ENCODE measurements at regions not wholly inside any gene's neighbourhood (a gene's known extent, or its start where the extent isn't known, plus 50 kb on each side); places are given as distances from the start of the nearest gene placed in this dataset.

DNA sequence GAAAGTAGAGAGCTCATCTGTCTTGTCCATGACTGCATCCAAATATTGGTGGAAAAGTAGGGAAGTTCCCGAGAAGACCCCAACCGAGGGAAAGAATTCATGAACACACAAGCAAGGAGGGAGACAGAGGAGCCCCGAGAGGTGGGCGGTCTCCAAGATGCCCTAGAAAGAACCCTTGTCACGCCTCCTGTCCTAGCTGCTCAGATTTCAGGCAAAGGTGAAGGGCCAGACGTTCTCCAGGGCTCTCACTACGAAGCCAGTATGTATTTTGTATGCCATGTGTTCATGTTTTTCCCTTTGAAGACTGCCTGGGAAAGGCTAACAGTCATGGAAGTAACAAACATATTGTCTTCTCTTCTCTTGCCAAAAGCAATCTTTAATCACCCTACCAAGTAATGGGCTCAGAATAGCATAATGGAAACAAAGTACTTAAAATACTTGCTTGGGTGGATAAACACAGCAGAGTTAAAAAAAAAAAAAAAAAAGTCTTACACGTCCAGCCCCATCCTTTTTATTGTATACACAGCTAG, 99.2 kb upstream of the TBX3 start:
- no peak for TF ChIP-seq ZNF8 (CRISPR knock-in tag; IDR thresholded peaks at IDR 0.05)
- no peak for TF ChIP-seq ZNF565 (CRISPR knock-in tag; conservative IDR thresholded peaks at IDR 0.05; ENCODE audit: low read depth)
- TF ChIP-seq, protein P1, sequence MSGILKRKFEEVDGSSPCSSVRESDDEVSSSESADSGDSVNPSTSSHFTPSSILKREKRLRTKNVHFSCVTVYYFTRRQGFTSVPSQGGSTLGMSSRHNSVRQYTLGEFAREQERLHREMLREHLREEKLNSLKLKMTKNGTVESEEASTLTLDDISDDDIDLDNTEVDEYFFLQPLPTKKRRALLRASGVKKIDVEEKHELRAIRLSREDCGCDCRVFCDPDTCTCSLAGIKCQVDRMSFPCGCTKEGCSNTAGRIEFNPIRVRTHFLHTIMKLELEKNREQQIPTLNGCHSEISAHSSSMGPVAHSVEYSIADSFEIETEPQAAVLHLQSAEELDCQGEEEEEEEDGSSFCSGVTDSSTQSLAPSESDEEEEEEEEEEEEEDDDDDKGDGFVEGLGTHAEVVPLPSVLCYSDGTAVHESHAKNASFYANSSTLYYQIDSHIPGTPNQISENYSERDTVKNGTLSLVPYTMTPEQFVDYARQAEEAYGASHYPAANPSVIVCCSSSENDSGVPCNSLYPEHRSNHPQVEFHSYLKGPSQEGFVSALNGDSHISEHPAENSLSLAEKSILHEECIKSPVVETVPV (CRISPR knock-in tag; IDR thresholded peaks at IDR 0.05), result no peak
- no peak for TF ChIP-seq RARB (CRISPR knock-in tag; IDR thresholded peaks at IDR 0.05)
- TF ChIP-seq ZNF70 (CRISPR knock-in tag; IDR thresholded peaks at IDR 0.05), result no peak
- TF ChIP-seq ZFP30 (CRISPR knock-in tag; IDR thresholded peaks at IDR 0.05), result no peak
- ATAC-seq, result no peak

DNA sequence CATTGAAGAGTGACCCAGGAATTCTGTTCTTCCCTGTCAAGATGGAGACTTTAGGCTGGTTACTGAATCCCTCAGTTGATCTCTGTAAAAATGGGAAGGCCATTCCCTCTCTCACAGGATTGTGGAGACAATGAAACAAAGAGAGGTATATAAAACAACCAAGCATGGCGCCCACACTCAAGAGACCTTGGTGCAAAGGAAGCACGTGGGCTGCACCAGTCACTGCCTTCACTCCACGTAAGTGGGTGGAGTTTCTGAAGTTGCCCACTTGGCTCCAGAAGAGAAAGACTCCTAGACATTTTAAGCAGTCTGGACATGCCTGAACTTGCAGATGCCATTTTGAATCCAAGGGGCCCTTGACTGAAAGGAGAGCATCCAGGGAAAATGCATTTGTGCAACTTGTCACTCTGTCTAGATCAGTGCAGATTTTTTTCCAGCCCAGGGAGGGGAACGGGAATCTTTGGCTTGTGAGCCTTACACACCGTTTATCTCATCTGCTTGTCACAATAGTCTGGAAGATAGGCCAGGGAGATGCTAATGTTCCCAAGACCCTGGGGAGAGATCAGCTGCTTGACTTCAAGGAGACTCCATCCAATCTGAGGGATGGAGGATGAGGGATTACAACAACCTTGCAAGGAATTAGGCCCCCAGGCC, 96.9 kb upstream of the TBX3 start:
- no peak for ATAC-seq
- TF ChIP-seq RARB (CRISPR knock-in tag; IDR thresholded peaks at IDR 0.05) (no peak), TOX (CRISPR knock-in tag; IDR thresholded peaks at IDR 0.05; ENCODE audit: borderline replicate concordance) (no peak), PPARA (CRISPR knock-in tag; IDR thresholded peaks at IDR 0.05; ENCODE audit: borderline replicate concordance) (no peak), OSR1 (CRISPR knock-in tag; IDR thresholded peaks at IDR 0.05) (no peak), ZNF70 (CRISPR knock-in tag; IDR thresholded peaks at IDR 0.05) (no peak), CSDC2 (CRISPR knock-in tag; IDR thresholded peaks at IDR 0.05) (no peak), BACH2 (CRISPR knock-in tag; IDR thresholded peaks at IDR 0.05; ENCODE audit: borderline replicate concordance) (no peak)
- TF ChIP-seq, protein P2, sequence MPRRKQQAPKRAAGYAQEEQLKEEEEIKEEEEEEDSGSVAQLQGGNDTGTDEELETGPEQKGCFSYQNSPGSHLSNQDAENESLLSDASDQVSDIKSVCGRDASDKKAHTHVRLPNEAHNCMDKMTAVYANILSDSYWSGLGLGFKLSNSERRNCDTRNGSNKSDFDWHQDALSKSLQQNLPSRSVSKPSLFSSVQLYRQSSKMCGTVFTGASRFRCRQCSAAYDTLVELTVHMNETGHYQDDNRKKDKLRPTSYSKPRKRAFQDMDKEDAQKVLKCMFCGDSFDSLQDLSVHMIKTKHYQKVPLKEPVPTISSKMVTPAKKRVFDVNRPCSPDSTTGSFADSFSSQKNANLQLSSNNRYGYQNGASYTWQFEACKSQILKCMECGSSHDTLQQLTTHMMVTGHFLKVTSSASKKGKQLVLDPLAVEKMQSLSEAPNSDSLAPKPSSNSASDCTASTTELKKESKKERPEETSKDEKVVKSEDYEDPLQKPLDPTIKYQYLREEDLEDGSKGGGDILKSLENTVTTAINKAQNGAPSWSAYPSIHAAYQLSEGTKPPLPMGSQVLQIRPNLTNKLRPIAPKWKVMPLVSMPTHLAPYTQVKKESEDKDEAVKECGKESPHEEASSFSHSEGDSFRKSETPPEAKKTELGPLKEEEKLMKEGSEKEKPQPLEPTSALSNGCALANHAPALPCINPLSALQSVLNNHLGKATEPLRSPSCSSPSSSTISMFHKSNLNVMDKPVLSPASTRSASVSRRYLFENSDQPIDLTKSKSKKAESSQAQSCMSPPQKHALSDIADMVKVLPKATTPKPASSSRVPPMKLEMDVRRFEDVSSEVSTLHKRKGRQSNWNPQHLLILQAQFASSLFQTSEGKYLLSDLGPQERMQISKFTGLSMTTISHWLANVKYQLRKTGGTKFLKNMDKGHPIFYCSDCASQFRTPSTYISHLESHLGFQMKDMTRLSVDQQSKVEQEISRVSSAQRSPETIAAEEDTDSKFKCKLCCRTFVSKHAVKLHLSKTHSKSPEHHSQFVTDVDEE (CRISPR knock-in tag; IDR thresholded peaks at IDR 0.05), result no peak

GRCh38 chr12:114779647-114780046, 95.7 kb upstream of the TBX3 start:
- no peak for TF ChIP-seq POU6F1 (CRISPR knock-in tag; IDR thresholded peaks at IDR 0.05; ENCODE audit: borderline replicate concordance, low read depth)
- no peak for ATAC-seq

DNA sequence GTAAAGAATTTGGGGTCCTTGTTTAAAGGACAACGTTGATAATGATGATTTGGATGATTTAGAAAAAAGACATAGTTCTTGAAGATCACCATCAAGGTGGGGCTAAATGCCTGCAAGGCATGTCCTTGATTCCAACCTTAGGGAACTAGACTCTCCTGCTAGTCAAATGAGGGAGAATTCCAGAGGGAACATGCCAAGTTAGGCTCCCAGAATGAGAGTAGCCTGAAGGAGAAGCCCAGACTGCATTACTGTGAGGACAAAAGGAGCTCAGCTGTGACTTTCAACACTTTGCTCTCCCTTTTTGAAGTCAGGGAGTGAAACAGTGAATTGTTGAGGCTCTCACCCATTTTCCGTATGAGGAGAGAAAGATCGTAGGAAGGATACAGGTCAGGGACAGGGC, 95.2 kb upstream of the TBX3 start:
- TF ChIP-seq OSR1 (CRISPR knock-in tag; IDR thresholded peaks at IDR 0.05) (no peak), RARB (CRISPR knock-in tag; IDR thresholded peaks at IDR 0.05) (no peak), BACH2 (CRISPR knock-in tag; IDR thresholded peaks at IDR 0.05; ENCODE audit: borderline replicate concordance) (no peak), ISL1 (CRISPR knock-in tag; IDR thresholded peaks at IDR 0.05) (no peak), TCF4 (CRISPR knock-in tag; IDR thresholded peaks at IDR 0.05; ENCODE audit: borderline replicate concordance) (no peak), ZC3H10 (CRISPR knock-in tag; IDR thresholded peaks at IDR 0.05) (no peak), ESRRG (CRISPR knock-in tag; IDR thresholded peaks at IDR 0.05) (no peak), POU6F1 (CRISPR knock-in tag; IDR thresholded peaks at IDR 0.05; ENCODE audit: borderline replicate concordance, low read depth) (no peak)
- TF ChIP-seq, protein P2 (CRISPR knock-in tag; IDR thresholded peaks at IDR 0.05), result no peak
- TF ChIP-seq, protein P1 (CRISPR knock-in tag; IDR thresholded peaks at IDR 0.05), result no peak
- ATAC-seq, result no peak
